Brain microvascular endothelial cell (primary cell): ENCODE measurements at regions not wholly inside any gene's neighbourhood (a gene's known extent, or its start where the extent isn't known, plus 50 kb on each side); places are given as distances from the start of the nearest gene placed in this dataset.
A peak's percentile ranks its signal among the peaks of the same experiment; 100 is the strongest.

Experiments used
- DNase-seq: peaks from one replicate; pipeline ENCODE4 v3.0.0-alpha.2; 2020
- H3K27ac ChIP-seq: fragments of 250-450 bp; sonication (Bioruptor Pico); 2 replicates; pipeline ENCODE4 v1.5.1; 2020; ENCODE audit warnings: mild to moderate bottlenecking, moderate library complexity
- H3K27me3 ChIP-seq: fragments of 250-450 bp; sonication (Bioruptor Pico); replicated peaks from 2 replicates; pipeline ENCODE4 v1.5.1; 2020; ENCODE audit warnings: mild to moderate bottlenecking
- H3K36me3 ChIP-seq: fragments of 250-450 bp; sonication (Bioruptor Pico); replicated peaks from 2 replicates; pipeline ENCODE4 v1.5.1; 2020; ENCODE audit warnings: mild to moderate bottlenecking
- H3K4me3 ChIP-seq: 2 replicates; pipeline ENCODE4 v1.5.1; 2011; ENCODE audit warnings: low read depth, mild to moderate bottlenecking, control low read depth, low read length, moderate library complexity
- in situ Hi-C: cut with HindIII; loops from 2 replicates; pipeline ENCODE4 v1.10.0; 2017; ENCODE audit warnings: low sequenced_read_pairs, low pct_ligation_motif_present
- TF ChIP-seq, protein P1 (sequence below): IDR thresholded peaks from 2 replicates; pipeline ENCODE4 v1.5.1; 2011; ENCODE audit warnings: low read depth, mild to moderate bottlenecking, moderate library complexity, low read length, control low read depth, inconsistent platforms; ENCODE audit errors: missing control alignments

GRCh38 chr2:53424902-53425301 lies 342.7 kb upstream of the CHAC2 start:
- no peak for DNase-seq
- in situ Hi-C loops: no loop called here
- Histone ChIP-seq H3K27ac (no peak overlapping the region), H3K4me3 (no peak overlapping the region), H3K27me3 (no peaks in the 10 kb centered on the region), H3K36me3 (no peaks in the 10 kb centered on the region)
- TF ChIP-seq, protein P1, sequence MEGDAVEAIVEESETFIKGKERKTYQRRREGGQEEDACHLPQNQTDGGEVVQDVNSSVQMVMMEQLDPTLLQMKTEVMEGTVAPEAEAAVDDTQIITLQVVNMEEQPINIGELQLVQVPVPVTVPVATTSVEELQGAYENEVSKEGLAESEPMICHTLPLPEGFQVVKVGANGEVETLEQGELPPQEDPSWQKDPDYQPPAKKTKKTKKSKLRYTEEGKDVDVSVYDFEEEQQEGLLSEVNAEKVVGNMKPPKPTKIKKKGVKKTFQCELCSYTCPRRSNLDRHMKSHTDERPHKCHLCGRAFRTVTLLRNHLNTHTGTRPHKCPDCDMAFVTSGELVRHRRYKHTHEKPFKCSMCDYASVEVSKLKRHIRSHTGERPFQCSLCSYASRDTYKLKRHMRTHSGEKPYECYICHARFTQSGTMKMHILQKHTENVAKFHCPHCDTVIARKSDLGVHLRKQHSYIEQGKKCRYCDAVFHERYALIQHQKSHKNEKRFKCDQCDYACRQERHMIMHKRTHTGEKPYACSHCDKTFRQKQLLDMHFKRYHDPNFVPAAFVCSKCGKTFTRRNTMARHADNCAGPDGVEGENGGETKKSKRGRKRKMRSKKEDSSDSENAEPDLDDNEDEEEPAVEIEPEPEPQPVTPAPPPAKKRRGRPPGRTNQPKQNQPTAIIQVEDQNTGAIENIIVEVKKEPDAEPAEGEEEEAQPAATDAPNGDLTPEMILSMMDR: no peak

- in situ Hi-C loops: no loop called here
- TF ChIP-seq, protein P1: no peak
- H3K27ac ChIP-seq: no peak overlapping the region
- no peaks in the 10 kb centered on the region for H3K36me3 ChIP-seq
- no peak overlapping the region for H3K4me3 ChIP-seq
- no peaks in the 10 kb centered on the region for H3K27me3 ChIP-seq
- DNase-seq: no peak
Observed at GRCh38 chr2:53423465-53423864, 344.1 kb upstream of the CHAC2 start.

GRCh38 chr2:53422979-53423378 lies 344.6 kb upstream of the CHAC2 start:
- Histone ChIP-seq H3K27ac (no peak overlapping the region), H3K36me3 (no peaks in the 10 kb centered on the region), H3K27me3 (no peaks in the 10 kb centered on the region), H3K4me3 (no peak overlapping the region)
- peak; percentile 42 for DNase-seq
- TF ChIP-seq, protein P1: peak; percentile 75
- in situ Hi-C loops: no loop called here

DNA sequence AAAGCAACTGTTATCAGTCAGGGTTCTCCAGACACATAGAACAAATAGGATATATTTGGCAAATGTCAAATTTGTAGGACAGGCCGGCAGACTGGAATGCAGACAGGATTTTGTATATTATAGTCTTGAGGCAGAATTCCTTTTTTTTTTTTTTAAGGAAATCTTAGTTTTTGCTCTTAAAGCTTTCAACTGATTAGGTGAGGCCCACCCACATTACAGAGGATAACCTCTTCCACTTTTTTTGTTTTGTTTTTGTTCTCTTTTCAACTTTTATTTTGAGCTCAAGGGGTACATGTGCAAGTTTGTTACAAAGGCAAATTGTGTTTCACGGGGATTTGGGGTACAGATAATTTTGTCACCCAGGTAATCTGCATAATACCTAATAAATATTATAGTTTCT lies 350.2 kb upstream of the CHAC2 start:
- TF ChIP-seq, protein P1: no peak
- Histone ChIP-seq H3K36me3 (no peaks in the 10 kb centered on the region), H3K4me3 (no peak overlapping the region), H3K27ac (no peak overlapping the region), H3K27me3 (no peaks in the 10 kb centered on the region)
- in situ Hi-C loops: no loop called here
- DNase-seq: no peak

DNA sequence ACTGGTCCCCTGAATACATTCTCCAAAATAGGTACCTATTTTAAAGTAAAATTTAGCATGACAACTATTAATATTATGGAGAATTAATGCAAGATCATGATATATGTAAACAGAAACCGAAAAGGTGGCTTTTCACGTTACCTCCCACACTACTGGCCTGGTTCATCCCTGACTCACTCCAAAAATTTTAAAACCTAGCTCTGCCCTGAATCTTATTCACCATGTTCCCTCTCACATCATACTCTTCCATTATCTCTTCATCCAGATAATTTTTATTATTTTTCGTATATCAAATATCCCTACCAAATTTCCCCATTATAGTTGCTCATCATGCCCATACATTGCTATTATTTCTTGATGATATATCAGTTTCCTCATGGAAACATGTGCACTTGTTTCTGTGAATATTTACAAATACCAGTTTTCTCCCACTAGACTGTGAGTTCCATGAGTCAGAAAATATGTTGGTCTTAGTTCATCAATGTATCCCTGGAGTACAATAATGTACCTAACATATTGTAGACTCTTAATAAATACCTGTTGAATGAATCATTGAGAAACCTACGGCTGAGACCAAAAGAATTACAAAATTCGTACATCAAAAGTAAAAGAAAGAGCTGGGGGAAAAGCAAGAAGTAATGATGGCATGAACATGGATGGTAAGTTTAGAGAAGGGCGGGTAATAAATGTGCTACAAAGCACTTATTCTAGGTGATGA lies 360.1 kb upstream of the CHAC2 start:
- Histone ChIP-seq H3K4me3 (no peak overlapping the region), H3K36me3 (no peaks in the 10 kb centered on the region), H3K27me3 (no peaks in the 10 kb centered on the region), H3K27ac (no peak overlapping the region)
- TF ChIP-seq, protein P1: no peak
- in situ Hi-C loops: no loop called here
- no peak for DNase-seq
